IPS-18a (cell line): ENCODE measurements at regions not wholly inside any gene's neighbourhood (a gene's known extent, or its start where the extent isn't known, plus 50 kb on each side); places are given as distances from the start of the nearest gene placed in this dataset.
"Not testable (repeated sequence)": the region's sequence is repeated elsewhere in the genome, so short reads cannot be mapped to it uniquely, and the experiment has no call there.

Experiments used
- H3K27ac ChIP-seq: one replicate; pipeline ENCODE4 v1.5.1; 2013; ENCODE audit warnings: low read length
- H3K27me3 ChIP-seq: one replicate; pipeline ENCODE4 v1.6.1; 2013; ENCODE audit warnings: mild to moderate bottlenecking, low read length; ENCODE audit not compliant: control insufficient read depth, insufficient read depth
- H3K36me3 ChIP-seq: one replicate; pipeline ENCODE4 v1.6.1; 2013; ENCODE audit warnings: low read depth, low read length; ENCODE audit not compliant: control insufficient read depth
- H3K4me1 ChIP-seq: one replicate; pipeline ENCODE4 v1.6.1; 2013; ENCODE audit warnings: low read depth, low read length; ENCODE audit not compliant: control insufficient read depth
- H3K4me3 ChIP-seq: one replicate; pipeline ENCODE4 v1.5.1; 2013; ENCODE audit warnings: low read length
- H3K9ac ChIP-seq: one replicate; pipeline ENCODE4 v1.6.1; 2013; ENCODE audit warnings: mild to moderate bottlenecking, low read length, moderate library complexity
- H3K9me3 ChIP-seq: one replicate; pipeline ENCODE4 v1.6.1; 2013; ENCODE audit warnings: low read depth, low read length; ENCODE audit not compliant: control insufficient read depth

DNA sequence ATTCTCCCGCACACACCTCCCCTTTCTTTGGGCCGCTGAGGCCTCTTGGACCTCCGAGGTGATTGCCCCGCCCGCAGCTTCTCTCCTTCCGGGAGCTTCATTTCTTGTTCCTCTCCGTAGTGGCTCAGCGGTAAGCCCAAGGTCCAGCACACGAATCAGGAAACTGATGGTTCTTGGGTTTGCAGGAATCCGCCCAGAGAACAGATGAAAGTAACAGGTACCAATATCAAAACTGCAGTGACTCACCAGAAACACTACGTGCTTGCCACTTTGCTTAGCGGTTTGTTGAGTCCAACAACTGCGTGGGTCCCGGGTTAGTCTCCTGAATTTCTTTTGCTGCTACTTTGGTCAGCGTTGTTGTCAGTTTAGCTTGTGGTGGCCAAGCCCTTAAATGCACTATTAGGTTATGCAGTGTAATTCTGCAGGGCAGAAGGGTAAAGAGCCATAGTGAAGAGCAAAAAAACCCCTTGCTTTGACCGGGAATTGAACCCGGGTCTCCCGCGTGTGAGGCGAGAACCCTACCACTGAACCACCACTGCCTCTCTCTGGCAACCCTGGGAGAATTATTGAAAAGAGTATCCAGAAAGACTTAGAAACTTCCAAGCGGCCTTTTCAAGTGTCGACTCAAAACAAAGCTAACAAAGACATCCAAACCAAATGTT is 74.2 kb upstream of the FCGR1A start:
- H3K9ac ChIP-seq, H3K27ac ChIP-seq: not testable (repeated sequence)
- H3K4me3 ChIP-seq: peak overlapping the region; percentile 27

GRCh38 chr1:149711651-149712050 is 70.8 kb upstream of the FCGR1A start:
- peak overlapping the region; percentile 40 for H3K4me3 ChIP-seq
- H3K9ac ChIP-seq, H3K4me1 ChIP-seq, H3K27ac ChIP-seq, H3K9me3 ChIP-seq, H3K27me3 ChIP-seq, H3K36me3 ChIP-seq: not testable (repeated sequence)

More for the DNA sequence above, 74.2 kb upstream of the FCGR1A start:
- not testable (repeated sequence) for H3K36me3 ChIP-seq, H3K9me3 ChIP-seq, H3K4me1 ChIP-seq, H3K27me3 ChIP-seq

DNA sequence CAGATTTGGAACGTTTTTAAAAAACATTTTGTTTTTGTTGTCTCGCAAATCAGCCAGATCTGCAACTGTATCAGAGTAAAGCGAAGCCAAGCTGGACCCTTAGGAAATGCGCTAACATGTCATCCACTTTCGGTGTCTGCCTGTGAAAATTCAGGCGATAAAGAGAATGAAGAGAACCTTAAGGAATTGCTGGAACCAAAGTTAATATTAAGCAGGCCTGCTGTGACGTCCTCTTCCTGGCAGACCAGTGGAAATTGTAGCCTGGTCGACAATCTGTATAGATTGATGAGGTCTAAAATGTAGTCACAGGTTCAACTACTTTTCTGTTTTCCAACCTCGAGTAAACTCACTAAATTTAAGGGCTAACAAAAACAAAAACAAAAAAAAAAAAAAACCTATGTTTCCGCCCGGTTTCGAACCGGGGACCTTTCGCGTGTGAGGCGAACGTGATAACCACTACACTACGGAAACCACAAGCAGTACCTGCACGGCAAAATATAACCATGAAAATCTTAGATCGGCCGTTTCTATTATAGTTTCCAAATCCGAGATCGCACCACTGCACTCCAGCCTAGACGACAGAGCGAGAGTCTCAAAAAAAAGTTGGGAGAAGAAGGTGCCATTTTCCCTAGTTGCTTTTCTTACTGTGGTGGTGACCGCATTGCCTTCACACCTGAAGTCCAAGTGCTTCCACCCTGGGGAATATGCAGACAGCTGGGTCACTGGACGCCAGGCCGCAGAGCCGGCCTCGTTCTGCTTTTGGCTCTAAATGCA is 70.2 kb upstream of the FCGR1A start:
- H3K4me3 ChIP-seq: peak overlapping the region; percentile 49
- H3K27me3 ChIP-seq, H3K36me3 ChIP-seq, H3K27ac ChIP-seq, H3K9me3 ChIP-seq, H3K4me1 ChIP-seq, H3K9ac ChIP-seq: not testable (repeated sequence)

DNA sequence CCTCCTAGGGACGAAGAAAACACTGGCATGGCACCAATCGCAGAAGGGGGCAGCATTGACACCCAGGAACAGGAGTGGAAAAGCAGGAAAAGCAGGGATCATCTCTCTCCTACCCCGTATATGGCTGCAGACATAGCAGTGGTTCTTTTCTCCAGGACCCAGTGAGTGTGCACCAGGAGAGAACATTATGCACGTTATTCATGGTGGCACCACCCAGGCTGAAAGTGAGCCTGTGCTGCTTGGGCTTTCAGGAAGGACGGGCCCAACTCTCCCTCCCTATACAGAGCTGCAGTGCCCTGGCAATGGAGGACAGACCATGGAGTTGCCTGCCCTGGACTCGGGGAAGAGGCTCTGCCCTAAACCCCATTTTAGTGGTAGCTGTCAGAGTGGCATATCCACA is 69.0 kb upstream of the FCGR1A start:
- not testable (repeated sequence) for H3K4me3 ChIP-seq, H3K27me3 ChIP-seq, H3K4me1 ChIP-seq, H3K9me3 ChIP-seq, H3K36me3 ChIP-seq, H3K9ac ChIP-seq, H3K27ac ChIP-seq

DNA sequence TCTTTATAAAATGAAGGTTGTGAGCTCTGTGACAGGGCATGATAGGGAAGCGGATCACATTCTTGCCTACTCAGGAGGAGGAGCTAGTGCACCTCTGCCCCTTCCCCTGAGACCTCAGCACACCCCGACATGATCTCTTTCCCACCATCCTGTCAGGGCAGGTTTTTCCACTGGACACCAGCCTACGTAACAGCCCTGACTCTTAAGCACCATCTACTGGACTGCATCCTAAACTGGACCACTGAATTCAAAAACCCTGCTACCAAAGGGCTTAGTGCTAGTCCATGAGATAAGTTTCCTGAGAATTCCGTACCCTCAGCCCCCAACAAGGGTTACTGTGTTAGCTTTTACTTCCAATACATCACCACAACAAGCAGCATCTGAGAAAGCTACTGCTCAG is 68.5 kb upstream of the FCGR1A start:
- not testable (repeated sequence) for H3K9me3 ChIP-seq, H3K27me3 ChIP-seq, H3K4me3 ChIP-seq, H3K9ac ChIP-seq, H3K27ac ChIP-seq, H3K4me1 ChIP-seq, H3K36me3 ChIP-seq

GRCh38 chr1:149724618-149725302 is 57.7 kb upstream of the FCGR1A start:
- H3K4me1 ChIP-seq, H3K36me3 ChIP-seq, H3K9me3 ChIP-seq, H3K4me3 ChIP-seq, H3K9ac ChIP-seq, H3K27me3 ChIP-seq, H3K27ac ChIP-seq: not testable (repeated sequence)

GRCh38 chr1:149726688-149727087 is 55.8 kb upstream of the FCGR1A start:
- not testable (repeated sequence) for H3K4me3 ChIP-seq, H3K27ac ChIP-seq, H3K27me3 ChIP-seq, H3K9ac ChIP-seq, H3K9me3 ChIP-seq, H3K36me3 ChIP-seq, H3K4me1 ChIP-seq

DNA sequence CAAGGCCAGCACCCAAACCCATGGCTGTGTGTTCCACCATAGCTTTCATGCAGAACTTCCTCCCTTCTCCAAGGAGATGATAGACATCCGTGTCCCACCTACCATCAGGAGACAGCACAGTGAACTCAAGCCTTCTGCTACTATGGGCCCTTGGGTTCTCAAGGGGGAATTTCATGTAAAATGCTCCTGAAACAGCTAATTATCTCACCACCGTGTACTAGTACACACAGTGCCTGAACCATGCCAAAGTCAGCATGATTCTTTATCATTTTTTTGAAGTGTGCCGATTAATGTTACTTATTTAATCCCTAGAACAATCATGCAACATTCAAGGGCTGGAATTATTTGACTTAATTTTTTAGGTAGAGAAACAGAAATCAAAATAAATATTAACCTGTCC is 53.9 kb upstream of the FCGR1A start:
- H3K4me1 ChIP-seq, H3K9ac ChIP-seq, H3K27ac ChIP-seq, H3K9me3 ChIP-seq, H3K36me3 ChIP-seq, H3K27me3 ChIP-seq, H3K4me3 ChIP-seq: not testable (repeated sequence)
